WTC11 (cell line): ENCODE measurements at regions not wholly inside any gene's neighbourhood (a gene's known extent, or its start where the extent isn't known, plus 50 kb on each side); places are given as distances from the start of the nearest gene placed in this dataset.

Experiments
- ATAC-seq: fragments of 200-7000 bp; cut with Tn5 transposase; 2 replicates; pipeline ENCODE4 v1.10.0; 2021; ENCODE audit warnings: mild to moderate bottlenecking, moderate library complexity
- CTCF ChIA-PET: fragments of 300-600 bp; sonication (Branson Sonifier 250); formaldehyde crosslinking; loops from one replicate; lab custom pipeline; 2021; ENCODE audit warnings: antibody characterized with exemption; lab: Charles Lee
- POLR2A ChIA-PET: fragments of 350-600 bp; sonication (Branson Sonifier 250); formaldehyde crosslinking; loops from one replicate; lab custom pipeline; 2021; ENCODE audit warnings: antibody characterized with exemption; lab: Charles Lee
- DNase-seq: peaks from one replicate; pipeline ENCODE4 v3.0.0; 2021; ENCODE audit warnings: low spot score
- H3K27ac Mint-ChIP-seq: 2 replicates; pipeline ENCODE4 v1.8.0; 2021; ENCODE audit warnings: mixed read lengths
- H3K27me3 Mint-ChIP-seq: 2 replicates; pipeline ENCODE4 v1.8.0; 2021; ENCODE audit warnings: low read depth, mild to moderate bottlenecking, moderate library complexity, mixed read lengths
- H3K36me3 Mint-ChIP-seq: 2 replicates; pipeline ENCODE4 v1.8.0; 2021; ENCODE audit warnings: mixed read lengths
- H3K4me1 Mint-ChIP-seq: 2 replicates; pipeline ENCODE4 v1.8.0; 2022; ENCODE audit warnings: mixed read lengths
- H3K4me3 Mint-ChIP-seq: 2 replicates; pipeline ENCODE4 v1.8.0; 2021; ENCODE audit warnings: mild to moderate bottlenecking, moderate library complexity, mixed read lengths
- H3K9me3 Mint-ChIP-seq: 2 replicates; pipeline ENCODE4 v1.8.0; 2021; ENCODE audit warnings: mixed read lengths
- AR ChIP-seq: fragments of 250-450 bp; sonication (Bioruptor Pico); IDR thresholded peaks from 2 replicates; pipeline ENCODE4 v1.9.0; 2021; ENCODE audit warnings: mild to moderate bottlenecking
- ARID4B ChIP-seq: sonication (generic); formaldehyde crosslinking; IDR thresholded peaks from 2 replicates; pipeline ENCODE4 v1.8.0; 2023; ENCODE audit warnings: missing genetic modification reagents, mild to moderate bottlenecking, borderline replicate concordance
- ATF1 ChIP-seq: sonication (generic); formaldehyde crosslinking; IDR thresholded peaks from 2 replicates; pipeline ENCODE4 v1.8.1; 2023; ENCODE audit warnings: mild to moderate bottlenecking, moderate library complexity, missing genetic modification reagents
- CDX4 ChIP-seq: fragments of 250-450 bp; sonication (Bioruptor Pico); IDR thresholded peaks from 2 replicates; pipeline ENCODE4 v1.9.0; 2021; ENCODE audit warnings: moderate library complexity, mild to moderate bottlenecking, inconsistent platforms, borderline replicate concordance
- E2F4 ChIP-seq: sonication (generic); formaldehyde crosslinking; IDR thresholded peaks from 2 replicates; pipeline ENCODE4 v1.8.1; 2022; ENCODE audit warnings: low read depth, mild to moderate bottlenecking, moderate library complexity, missing genetic modification reagents, borderline replicate concordance
- ETV6 ChIP-seq: sonication (generic); formaldehyde crosslinking; IDR thresholded peaks from 2 replicates; pipeline ENCODE4 v1.8.1; 2022; ENCODE audit warnings: mild to moderate bottlenecking, missing genetic modification reagents
- FOXK1 ChIP-seq: sonication (generic); formaldehyde crosslinking; IDR thresholded peaks from 2 replicates; pipeline ENCODE4 v1.8.0; 2022; ENCODE audit warnings: mild to moderate bottlenecking, moderate library complexity, missing genetic modification reagents
- MLX ChIP-seq: sonication (generic); formaldehyde crosslinking; IDR thresholded peaks from 2 replicates; pipeline ENCODE4 v1.8.1; 2023; ENCODE audit warnings: mild to moderate bottlenecking, missing genetic modification reagents, moderate library complexity
- NFE2L1 ChIP-seq: sonication (generic); formaldehyde crosslinking; IDR thresholded peaks from 2 replicates; pipeline ENCODE4 v1.8.1; 2023; ENCODE audit warnings: missing genetic modification reagents
- NR3C1 ChIP-seq: sonication (generic); formaldehyde crosslinking; conservative IDR thresholded peaks from 2 replicates; pipeline ENCODE4 v1.8.1; 2023; ENCODE audit warnings: low read depth, mild to moderate bottlenecking, missing genetic modification reagents
- ZNF232 ChIP-seq: sonication (generic); formaldehyde crosslinking; IDR thresholded peaks from 2 replicates; pipeline ENCODE4 v1.8.0; 2022; ENCODE audit warnings: mild to moderate bottlenecking, missing genetic modification reagents
- ZNF281 ChIP-seq: sonication (generic); formaldehyde crosslinking; IDR thresholded peaks from 2 replicates; pipeline ENCODE4 v1.8.0; 2023; ENCODE audit warnings: mild to moderate bottlenecking, missing genetic modification reagents
- ZNF416 ChIP-seq: fragments of 250-450 bp; sonication (Bioruptor Pico); IDR thresholded peaks from 2 replicates; pipeline ENCODE4 v1.9.0; 2021; ENCODE audit warnings: mild to moderate bottlenecking, inconsistent platforms

- no peak for DNase-seq
- H3K9me3 Mint-ChIP-seq, result 0 out of 2 replicates have a peak, but pooled peaks cover 5% of the 10 kb centered on the region
- ChIA-PET CTCF (no interaction called here), POLR2A (no interaction called here)
- no peak for TF ChIP-seq ARID4B (CRISPR knock-in tag)
- TF ChIP-seq CDX4 (CRISPR knock-in tag), result no peak
- TF ChIP-seq AR (CRISPR knock-in tag), result no peak
- H3K4me1 Mint-ChIP-seq, result peaks cover 31% of the 10 kb centered on the region
- no peak for ATAC-seq
- H3K4me3 Mint-ChIP-seq, result no peak overlapping the region
- no peaks in the 10 kb centered on the region for H3K36me3 Mint-ChIP-seq
- 0 out of 2 replicates have a peak overlapping the region, but pooled peaks have one; percentile 72 for H3K27ac Mint-ChIP-seq
- no peaks in the 10 kb centered on the region; the same call in 1 of the 2 replicates for H3K27me3 Mint-ChIP-seq
These were observed 52.2 kb upstream of the SPACA1 start for GRCh38 chr6:87995461-87995860.

- DNase-seq (no peak), ATAC-seq (no peak)
- Mint-ChIP-seq H3K36me3 (no peaks in the 10 kb centered on the region), H3K9me3 (0 out of 2 replicates have a peak, but pooled peaks cover 5% of the 10 kb centered on the region), H3K4me1 (peaks cover 31% of the 10 kb centered on the region), H3K4me3 (no peak overlapping the region), H3K27me3 (no peaks in the 10 kb centered on the region; the same call in 1 of the 2 replicates), H3K27ac (no peak overlapping the region)
- POLR2A ChIA-PET, result no interaction called here
- CTCF ChIA-PET, result no interaction called here
- no peak for TF ChIP-seq NFE2L1
- no peak for TF ChIP-seq MLX (CRISPR knock-in tag)
- TF ChIP-seq ZNF281 (CRISPR knock-in tag), result no peak
- no peak for TF ChIP-seq E2F4 (CRISPR knock-in tag)
- no peak for TF ChIP-seq ATF1 (CRISPR knock-in tag)
- no peak for TF ChIP-seq ZNF416 (CRISPR knock-in tag)
- TF ChIP-seq ETV6, result no peak
- TF ChIP-seq FOXK1 (CRISPR knock-in tag), result no peak
- no peak for TF ChIP-seq NR3C1 (CRISPR knock-in tag)
- TF ChIP-seq CDX4 (CRISPR knock-in tag), result no peak
- no peak for TF ChIP-seq ZNF232 (CRISPR knock-in tag)
- TF ChIP-seq, all 79 proteins: peak for 0
These were observed 54.3 kb upstream of the SPACA1 start for GRCh38 chr6:87993356-87993755.
